GM19025 (cell line): ENCODE measurements at regions not wholly inside any gene's neighbourhood (a gene's known extent, or its start where the extent isn't known, plus 50 kb on each side); places are given as distances from the start of the nearest gene placed in this dataset.

ENCODE experiments used
- ATAC-seq: cut with Tn5 transposase; IDR thresholded peaks from one replicate; pipeline ENCODE4 v1.9.1; 2021; ENCODE audit warnings: mild to moderate bottlenecking, low read depth, moderate library complexity; ENCODE audit not compliant: unreplicated experiment

DNA sequence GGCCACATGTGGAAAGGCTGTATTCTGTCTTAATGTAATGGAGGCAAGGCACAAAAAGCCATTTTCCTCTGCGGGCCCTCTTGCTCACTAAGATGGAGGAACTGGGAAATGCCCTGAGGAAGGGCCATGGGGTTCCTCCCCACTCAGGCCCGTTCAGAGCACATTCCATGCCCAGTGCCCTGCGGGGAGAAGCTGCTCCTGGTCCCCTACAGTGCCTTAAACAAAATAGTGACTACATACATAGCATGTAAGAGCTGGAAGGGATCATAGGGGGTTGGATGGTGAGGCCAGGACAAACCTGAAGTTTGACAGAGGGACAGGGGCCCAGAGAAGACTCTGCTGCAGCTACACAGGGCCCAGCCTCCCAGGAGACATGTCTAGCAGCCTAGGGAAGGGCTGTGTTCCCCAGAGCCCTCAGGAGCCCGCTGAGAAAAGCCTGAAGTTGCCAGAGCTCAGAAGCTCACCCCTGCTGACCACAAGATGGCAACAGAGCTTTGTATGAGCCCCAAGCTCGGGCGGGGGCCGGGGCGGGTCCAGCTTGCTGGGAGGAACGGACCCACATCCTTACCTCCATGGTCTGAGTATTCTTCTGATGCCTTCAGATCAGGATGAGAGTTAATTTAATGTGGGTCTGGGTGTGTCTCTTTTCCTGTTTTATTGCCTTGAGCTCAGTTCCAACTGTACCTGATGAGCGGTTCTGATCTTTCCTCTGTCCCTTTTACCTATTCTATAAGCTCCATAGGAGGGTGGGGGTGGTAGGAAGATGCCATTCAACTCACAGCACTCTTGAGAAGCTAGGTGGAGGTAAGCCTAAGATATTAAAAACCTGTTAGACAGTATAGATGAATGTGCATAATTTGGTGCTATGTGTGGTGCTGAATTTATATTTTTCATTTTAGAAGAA, 242.9 kb downstream of the CDC5L start:
- no peak for ATAC-seq

DNA sequence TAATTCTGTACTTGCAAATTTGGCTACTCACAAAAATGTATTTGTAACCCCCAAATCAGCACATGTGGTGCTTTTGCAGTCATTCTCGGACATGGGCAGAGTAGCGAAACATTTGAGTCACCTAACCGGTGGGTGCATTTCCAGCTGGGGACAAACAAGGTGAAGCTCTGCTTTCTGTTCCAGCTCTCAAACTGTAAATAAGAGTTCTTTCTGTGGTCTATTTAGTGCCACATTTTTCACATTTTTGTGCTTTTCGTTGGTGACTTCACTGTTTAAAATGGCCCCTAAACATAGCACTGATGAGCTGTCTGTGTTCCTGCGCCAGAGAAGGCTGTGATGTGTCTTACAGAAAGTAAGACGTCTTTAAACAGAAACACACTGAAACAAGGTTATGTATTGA, 244.5 kb downstream of the CDC5L start:
- ATAC-seq: no peak

DNA sequence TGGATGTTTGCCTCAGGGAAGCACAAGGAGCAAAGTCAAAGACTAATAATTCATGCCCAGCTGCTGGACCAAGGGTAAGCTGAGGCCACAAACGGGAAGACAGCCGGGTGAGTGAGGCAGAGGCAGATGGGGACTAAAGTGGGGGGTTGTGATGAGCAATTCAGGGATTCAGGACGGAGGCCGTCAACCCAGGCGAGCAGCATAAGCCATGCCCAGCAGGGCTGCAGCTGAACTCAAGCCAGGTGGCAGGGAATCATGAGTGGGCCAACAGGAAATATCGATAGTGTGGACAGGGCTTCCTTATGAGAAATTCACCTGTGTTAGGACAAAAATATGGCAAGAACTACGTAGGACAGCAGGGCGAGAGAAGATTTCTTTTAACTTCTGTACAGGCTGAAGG, 246.8 kb downstream of the CDC5L start:
- no peak for ATAC-seq

DNA sequence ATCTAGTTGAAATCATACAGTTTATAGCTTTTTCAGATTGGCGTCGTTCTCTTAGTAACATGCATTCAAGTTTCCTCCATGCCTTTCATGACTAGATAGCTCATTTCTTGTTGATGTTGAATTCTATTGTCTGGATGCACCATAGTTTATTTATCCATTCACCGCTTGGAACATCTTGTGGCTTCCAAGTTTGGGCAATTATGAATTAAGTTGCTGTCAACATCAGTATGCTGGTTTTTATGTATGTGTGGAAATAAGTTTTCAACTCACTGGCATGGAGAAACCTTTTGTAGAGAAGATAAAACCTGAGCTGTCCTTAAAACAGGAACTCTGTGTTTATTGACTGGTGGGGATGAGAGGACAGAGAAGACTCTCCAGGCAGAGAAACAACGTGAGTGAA, 248.0 kb downstream of the CDC5L start:
- no peak for ATAC-seq

DNA sequence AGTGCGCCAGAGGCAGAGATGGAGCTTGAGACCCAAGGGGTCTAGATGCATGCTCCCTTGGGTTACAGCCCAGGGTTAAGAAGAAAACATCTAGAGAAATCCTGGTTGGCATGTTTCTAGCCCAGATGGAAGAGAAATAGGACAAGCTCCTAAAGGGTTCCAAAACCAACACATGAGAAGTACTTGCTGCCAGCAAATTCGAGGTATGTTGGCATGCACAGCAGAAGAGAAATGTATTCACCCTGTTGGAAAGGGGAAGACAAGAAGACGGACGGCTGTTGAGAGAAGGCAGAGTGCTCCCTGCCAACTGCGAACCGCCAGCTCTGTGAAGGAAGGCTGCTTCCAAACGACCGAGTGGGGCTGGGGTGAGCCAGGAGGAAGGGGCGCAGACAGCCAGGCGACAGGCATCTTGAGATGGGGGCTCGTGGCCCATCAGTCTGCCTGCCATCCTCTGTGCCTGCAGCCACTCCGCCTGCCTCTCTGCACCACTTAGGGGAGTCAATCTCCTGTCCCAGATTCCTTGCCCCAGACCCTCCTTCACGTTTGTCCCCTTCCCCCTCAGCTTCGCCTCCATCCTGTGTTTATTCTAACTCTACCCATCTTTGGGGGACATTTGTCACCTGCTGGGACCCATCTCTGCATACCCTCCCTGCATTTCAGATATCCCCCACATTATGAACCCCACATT, 249.2 kb downstream of the CDC5L start:
- ATAC-seq: no peak

DNA sequence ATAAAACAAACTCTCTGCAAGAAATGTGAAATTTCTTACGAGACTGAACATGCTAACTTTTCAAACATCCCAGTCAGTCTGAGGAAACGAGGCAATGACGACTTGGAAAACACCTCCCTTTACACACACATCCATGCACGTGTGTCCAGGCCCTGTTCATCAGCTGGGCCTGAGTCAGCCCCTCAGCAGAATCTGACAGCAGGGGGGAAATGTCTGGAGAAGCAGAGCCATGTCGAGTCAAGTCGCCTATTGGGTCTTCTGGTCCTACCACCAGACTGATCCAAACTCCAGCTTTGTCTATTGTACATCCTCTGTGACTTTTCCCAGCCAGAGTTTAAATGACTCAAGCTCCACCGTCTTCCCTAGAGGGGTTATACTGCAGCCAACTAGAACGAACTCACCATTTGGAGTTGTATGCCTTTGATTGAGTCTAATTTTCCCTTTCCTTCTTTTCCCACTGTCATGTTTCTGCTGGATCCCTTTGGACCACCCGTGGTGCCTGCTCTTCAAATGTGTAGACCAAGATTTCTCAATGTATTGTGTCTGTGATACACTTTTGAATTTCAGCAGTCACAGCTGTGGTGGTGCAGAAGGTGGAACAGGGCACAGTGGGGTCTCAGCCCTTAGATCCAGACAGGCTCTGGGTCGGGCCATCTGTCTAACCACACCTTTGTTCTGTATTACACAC, 254.0 kb downstream of the CDC5L start:
- no peak for ATAC-seq

DNA sequence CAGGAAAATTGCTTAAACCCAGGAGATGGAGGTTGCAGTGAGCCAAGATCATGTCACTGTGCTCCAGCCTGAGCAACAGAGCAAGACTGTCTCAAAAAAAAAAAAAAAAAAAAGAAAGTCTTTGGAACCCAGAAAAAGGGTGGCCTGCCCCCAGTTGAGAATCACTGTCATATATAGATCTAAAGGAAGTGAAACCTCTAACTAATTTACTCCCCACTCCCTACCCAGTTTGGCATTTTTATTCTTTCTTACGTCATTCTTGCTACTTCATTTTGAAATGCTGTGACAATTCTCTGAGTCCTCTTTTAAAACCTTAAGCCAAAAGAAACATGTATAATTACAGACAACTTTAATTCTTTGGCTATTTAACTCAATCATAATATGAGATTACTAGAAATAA, 254.8 kb downstream of the CDC5L start:
- ATAC-seq: no peak

DNA sequence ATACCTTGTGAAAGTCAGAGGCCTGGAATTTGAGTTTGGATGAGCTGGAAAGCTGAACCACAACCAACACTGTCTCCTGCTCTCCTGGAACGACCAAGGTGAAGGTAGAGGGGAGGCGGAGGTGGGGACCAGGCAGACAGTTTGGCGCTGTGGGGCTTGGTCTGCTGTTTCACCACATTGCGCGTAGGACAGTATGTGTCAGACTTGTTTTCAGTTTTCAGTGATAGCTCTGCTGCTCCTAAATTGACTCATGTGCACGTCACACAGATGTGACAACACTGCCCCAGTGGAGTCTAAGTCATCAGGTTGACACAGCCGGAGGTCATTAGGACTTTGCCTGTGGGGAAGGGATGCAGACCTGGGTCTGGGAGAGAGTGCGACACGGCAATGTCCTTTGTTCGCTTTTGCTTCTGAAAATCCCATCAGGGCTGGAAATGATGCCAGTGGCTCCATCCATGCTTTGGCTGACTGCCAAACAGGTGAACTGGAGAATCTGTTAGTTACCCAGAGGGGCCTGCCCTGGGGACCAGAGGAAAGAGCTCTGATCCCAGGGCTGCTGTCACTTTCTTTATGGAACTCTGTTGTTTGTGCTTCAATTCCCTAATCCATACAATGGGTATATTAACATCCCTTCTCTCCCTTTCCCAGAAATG, 255.5 kb downstream of the CDC5L start:
- no peak for ATAC-seq

DNA sequence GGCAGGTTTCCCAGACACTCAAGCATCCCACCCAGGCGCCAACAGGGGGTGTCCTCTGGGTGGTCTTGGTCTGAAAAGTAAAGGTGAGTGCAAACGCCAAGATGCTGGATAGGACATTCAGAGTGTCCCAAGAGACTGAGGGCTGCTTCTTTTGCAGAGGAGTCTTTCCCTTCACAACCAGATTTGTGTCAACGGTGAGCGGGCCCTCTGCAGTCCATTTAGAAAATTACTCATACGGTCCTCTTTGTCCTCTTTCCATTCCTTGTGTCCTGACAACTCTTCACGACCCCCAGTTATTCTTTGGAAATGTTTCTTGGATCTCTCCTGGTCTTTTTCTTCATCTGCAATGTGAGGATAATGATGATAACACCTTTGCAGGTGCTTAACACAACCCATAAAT, 257.8 kb downstream of the CDC5L start:
- no peak for ATAC-seq

DNA sequence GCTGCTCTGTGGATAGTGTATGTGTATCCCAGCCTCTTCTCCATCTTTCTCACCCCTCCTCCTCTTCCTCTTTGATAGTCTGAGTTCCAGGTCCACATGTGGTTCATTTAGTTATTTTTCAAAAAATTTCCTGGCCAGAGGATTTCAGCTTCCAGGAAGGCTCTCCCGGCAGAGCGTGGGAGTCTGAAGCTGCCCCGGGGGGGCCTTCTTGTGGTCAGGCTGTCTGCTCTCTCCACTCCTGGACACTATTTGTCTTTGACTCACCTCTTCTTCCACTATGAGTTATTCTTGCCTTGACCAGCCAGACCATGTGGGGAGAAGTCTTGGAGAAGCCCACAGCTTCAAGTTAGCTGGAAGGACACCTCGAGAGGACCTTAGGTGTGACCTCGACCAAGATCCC, 258.8 kb downstream of the CDC5L start:
- no peak for ATAC-seq

DNA sequence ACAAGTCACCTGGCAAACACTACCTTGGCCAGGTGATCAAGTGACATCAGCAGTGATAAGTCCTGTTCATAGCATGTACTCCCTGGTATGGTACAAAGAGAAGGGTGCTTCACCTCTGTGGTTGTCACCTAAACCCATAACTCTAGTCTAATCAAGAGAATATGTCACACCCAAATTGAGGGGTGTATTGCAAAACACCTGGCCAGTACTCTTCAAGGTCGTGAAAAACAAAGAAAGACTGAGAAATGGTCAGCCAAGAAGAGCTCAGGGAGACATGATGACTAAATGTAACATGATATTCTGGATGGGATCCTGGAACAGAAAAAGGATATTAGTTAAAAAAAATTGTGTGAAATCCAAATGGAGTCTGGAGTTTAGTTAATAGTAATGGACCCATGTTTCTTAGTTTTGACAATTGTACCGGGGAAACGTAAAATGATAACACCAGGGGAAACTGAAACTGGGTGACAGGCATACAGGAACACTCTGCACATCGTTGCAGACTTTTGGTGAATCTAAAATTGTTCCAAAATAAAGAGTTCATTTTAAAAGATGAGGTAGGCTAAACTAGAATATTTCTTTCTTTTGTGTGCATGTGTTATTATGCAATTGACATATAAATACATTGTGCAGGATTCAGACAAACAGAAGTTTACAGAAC, 262.0 kb downstream of the CDC5L start:
- no peak for ATAC-seq

DNA sequence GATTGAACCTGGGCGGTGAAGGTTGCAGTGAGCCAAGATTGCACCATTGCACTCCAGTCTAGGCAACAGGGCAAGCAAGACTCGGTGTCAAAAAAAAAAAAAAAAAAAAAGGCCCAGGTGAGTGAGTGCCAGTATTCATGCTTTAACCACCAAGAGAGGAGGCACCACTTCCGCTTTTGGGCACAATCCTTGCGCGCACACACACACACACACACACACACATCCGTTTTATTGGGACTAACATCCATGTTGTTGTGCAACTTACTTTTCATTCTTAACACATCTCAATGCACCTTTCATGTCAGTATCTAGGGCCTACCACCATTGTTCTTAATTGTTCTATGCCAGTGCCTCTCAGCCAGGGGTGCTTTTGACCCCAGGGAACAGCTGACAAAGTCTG, 263.0 kb downstream of the CDC5L start:
- ATAC-seq: no peak

DNA sequence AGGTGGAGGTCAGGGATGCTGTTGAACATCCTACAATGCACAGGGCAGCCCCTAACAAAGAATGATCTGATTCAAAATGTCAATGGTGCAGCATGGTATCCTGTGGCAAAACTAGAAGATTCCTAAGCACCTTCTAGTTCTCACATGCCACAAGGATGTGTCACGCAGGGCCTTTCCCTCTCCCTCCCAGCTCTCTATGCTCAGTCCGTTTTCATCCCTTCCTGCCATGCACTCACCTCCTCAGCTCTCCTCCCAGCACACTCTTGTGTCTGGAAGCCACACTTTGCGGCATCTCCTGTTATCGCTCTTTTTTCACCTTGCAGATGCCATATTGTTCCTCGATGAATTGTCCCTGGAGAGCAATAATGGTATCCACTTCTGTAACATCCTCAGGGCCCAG, 263.4 kb downstream of the CDC5L start:
- no peak for ATAC-seq

DNA sequence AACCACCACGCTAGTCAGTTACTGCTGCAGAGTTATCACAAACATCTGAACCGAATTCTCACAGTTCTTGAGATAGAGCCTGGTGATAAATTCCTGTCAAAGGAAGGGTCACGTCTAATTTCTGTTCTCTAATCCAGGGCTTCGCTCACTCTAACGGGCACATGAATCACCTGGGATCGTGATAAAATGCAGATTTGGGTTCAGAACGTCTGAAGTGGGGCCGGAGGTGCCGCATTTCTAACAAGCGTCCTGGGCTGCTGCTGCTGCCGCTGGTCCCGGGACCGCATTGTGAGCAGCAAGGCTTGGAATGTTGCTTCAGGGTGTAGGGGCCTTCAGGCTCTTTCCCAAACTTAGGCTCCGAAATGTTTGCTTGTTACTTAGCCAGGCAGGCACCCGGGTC, 264.1 kb downstream of the CDC5L start:
- no peak for ATAC-seq

DNA sequence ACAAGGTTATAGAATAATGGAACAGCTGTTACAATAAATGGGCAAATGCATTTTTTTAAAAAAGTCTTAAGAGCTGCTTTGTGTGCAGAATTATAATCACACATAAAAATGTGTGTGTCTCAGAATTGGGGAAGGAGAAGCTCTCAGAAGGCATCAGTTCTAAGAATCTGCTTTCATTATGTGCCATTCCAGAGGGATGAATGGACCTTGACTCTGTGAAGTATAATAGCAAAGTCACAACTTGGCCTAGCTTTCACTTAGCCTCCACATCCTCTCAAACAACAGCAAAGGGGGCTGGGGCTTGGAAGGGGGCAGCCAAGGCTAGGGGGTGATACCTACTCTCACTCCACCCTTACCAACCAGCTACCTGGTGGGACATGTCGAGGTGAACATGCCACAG, 265.0 kb downstream of the CDC5L start:
- no peak for ATAC-seq

DNA sequence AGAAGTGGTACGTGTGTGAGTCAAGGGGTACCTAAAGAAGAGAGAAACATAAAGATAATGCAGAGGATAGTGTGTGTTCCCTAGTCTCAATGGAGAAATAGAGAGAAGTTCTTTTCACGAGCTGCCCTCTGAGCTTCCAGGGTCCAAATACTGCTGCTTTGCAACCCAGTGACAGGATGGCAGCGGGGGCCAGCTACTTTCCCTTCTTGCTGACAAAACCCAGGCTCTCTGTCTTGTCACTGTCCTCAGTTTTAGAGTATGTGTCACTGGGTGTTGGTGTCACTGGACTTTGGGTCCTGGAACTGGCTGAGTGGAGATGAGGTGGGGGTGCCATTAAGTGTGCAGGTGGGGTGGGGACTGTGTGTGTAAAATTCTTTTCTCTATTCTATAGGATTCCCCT, 265.6 kb downstream of the CDC5L start:
- ATAC-seq: no peak

DNA sequence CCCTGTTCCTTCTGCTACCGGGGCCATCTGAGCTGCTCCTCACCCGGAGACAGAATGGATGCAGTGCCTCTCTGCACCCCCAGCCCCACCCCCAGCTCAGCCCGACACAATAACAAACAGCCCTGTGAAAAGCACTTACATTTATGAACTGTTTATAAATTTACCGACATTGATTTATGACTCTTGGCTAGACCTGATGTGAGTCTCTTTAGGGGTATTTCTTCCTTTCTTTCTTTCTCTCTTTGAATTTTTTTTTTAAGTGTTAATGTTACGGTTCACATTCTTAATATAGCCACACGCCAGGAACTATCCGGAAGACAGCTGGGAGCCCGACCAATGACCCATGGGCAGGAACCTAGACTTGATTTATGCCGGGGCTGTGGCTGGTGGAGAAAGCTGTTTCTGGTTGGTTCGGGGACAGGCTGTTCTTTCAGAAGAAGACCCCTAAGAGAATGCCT, 266.3 kb downstream of the CDC5L start:
- ATAC-seq: no peak

DNA sequence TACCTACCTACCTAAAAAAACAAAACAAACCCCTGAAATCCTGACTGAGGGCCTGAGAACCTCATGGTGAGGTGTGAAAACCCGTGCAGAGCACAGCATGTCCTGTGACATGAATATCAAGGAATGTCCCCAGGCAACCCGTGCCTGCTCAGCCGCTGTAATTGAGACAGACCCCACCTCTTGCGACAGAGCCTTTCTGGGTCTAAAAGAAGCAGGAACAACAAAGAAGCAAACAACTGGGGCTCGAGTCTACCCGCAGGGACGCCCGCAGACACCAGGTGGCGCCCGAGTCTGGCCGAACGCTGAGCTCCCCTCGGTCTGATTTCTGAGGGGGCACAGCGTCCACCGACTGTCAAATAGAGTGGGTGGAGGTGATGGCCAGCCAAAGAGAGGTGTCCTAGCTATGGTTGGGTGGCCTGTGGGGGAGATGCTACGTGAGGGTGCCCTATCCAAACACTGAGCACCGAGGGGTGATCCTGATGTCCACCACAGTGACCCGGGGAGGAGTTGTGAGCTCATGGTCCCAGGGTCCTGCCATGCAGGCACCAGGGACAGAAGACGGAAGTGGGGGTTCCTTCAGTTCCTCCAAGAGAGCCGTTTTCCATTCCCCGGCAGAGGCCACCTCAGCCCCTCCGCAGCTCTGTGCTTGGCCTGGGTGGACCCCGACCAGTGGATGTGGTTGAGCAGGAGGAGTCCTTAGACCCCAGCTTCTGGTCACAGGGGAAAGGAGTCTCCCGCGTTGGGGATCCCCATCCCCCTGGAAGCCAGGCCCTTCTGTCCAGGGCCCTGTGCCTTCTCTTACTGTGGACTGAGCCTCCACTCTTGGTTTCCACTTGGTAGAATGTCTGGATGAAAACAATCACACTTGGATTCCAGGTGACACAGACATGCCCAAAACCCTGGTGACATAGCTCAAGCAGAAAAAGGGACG, 268.2 kb downstream of the CDC5L start:
- ATAC-seq: no peak

DNA sequence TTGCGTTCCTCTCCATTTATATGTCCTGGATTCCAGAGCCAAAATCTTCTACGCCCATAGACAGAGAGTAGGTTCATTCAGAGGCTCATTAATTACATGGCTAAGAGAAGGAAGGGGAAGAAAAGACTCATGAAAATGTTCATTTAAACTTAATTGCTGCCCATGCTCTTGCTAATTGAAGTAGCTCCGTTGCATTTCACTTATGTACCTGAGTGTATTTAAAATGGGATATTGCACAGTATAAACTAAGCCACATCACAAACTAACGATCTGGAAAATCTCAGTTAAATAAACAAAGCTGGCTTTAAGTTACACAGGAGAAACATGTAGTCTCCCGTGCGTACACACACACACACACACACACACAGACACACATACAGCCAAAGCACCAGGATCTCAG, 269.2 kb downstream of the CDC5L start:
- ATAC-seq: no peak
